ENCODE measurements at regions not wholly inside any gene's neighbourhood (a gene's known extent, or its start where the extent isn't known, plus 50 kb on each side); places are given as distances from the start of the nearest gene placed in this dataset.

DNA sequence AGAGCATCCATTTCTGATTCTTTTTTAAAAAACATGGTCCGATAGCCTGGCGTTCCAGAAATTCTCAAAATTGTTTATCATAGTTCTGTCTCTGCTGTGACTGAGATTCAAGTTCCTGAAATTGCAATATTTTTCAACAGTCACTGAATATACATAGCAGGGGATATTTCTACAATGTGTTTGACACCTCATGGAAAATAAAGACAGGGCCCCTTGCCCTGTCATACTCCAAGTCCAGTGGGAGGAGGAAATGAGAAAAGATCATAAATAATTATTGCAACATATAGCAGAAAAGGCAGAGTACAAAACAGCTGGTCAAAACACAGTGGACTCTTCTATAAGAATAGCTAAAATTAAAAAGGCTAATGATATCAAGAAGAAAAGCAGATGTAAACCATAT is 234.8 kb upstream of the SPTLC3 start:
- H3K27me3 ChIP-seq (ENCODE audit: insufficient read depth, poor library complexity, severe bottlenecking) = no peaks in the 10 kb centered on the region
- no peak overlapping the region for H3K27ac ChIP-seq (replicated peaks)
- DNase-seq (ENCODE audit: low read depth in 1 of 2, low spot score in 1 of 2) = no peak
- no peak for TF ChIP-seq GABPA (IDR thresholded peaks at IDR 0.05; ENCODE audit: low read depth)
- TF ChIP-seq, protein P1, sequence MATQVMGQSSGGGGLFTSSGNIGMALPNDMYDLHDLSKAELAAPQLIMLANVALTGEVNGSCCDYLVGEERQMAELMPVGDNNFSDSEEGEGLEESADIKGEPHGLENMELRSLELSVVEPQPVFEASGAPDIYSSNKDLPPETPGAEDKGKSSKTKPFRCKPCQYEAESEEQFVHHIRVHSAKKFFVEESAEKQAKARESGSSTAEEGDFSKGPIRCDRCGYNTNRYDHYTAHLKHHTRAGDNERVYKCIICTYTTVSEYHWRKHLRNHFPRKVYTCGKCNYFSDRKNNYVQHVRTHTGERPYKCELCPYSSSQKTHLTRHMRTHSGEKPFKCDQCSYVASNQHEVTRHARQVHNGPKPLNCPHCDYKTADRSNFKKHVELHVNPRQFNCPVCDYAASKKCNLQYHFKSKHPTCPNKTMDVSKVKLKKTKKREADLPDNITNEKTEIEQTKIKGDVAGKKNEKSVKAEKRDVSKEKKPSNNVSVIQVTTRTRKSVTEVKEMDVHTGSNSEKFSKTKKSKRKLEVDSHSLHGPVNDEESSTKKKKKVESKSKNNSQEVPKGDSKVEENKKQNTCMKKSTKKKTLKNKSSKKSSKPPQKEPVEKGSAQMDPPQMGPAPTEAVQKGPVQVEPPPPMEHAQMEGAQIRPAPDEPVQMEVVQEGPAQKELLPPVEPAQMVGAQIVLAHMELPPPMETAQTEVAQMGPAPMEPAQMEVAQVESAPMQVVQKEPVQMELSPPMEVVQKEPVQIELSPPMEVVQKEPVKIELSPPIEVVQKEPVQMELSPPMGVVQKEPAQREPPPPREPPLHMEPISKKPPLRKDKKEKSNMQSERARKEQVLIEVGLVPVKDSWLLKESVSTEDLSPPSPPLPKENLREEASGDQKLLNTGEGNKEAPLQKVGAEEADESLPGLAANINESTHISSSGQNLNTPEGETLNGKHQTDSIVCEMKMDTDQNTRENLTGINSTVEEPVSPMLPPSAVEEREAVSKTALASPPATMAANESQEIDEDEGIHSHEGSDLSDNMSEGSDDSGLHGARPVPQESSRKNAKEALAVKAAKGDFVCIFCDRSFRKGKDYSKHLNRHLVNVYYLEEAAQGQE (IDR thresholded peaks at IDR 0.05; ENCODE audit: insufficient replicate concordance, low read depth) = no peak
- TF ChIP-seq CTCF (IDR thresholded peaks at IDR 0.05; ENCODE audit: insufficient read depth, low read length) = no peak
- TF ChIP-seq SPI1 (IDR thresholded peaks at IDR 0.05; ENCODE audit: borderline replicate concordance, low read depth) = no peak
- H3K4me3 ChIP-seq (replicated peaks; ENCODE audit: insufficient read depth, low read length) = no peak overlapping the region

GRCh38 chr20:12775041-12775440 is 233.7 kb upstream of the SPTLC3 start:
- Histone ChIP-seq H3K27ac (replicated peaks) (no peak overlapping the region), H3K27me3 (ENCODE audit: insufficient read depth, poor library complexity, severe bottlenecking) (no peaks in the 10 kb centered on the region), H3K4me3 (replicated peaks; ENCODE audit: insufficient read depth, low read length) (no peak overlapping the region)
- TF ChIP-seq SPI1 (IDR thresholded peaks at IDR 0.05; ENCODE audit: borderline replicate concordance, low read depth) = no peak
- TF ChIP-seq, protein P1 (IDR thresholded peaks at IDR 0.05; ENCODE audit: insufficient replicate concordance, low read depth) = no peak
- TF ChIP-seq POLR2AphosphoS5 (IDR thresholded peaks at IDR 0.05; ENCODE audit: low read depth) = no peak
- TF ChIP-seq GABPA (IDR thresholded peaks at IDR 0.05; ENCODE audit: low read depth) = no peak
- no peak for TF ChIP-seq CTCF (IDR thresholded peaks at IDR 0.05; ENCODE audit: insufficient read depth, low read length)
- no peak for DNase-seq (ENCODE audit: low read depth in 1 of 2, low spot score in 1 of 2)

DNA sequence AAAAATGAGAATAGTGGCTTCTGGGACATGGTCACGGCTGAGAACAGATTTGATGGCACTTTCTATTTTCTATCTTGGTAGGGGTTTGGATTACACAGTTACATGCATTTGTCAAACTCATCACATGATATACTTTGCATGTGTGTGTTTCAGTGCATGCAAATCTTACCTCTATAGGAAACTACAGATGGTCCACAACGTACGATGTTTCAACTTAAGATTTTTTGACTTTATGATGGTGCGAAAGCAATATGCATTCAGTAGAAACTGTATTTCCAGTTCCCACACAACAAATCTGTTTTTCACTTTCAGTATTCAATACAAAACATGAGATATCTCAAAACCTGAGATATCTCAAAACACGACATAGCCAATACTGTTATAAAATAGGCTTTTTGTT is 231.8 kb upstream of the SPTLC3 start:
- H3K27me3 ChIP-seq (ENCODE audit: insufficient read depth, poor library complexity, severe bottlenecking) = no peaks in the 10 kb centered on the region
- DNase-seq (ENCODE audit: low read depth in 1 of 2, low spot score in 1 of 2) = no peak
- no peak overlapping the region for H3K27ac ChIP-seq (replicated peaks)
- H3K4me3 ChIP-seq (replicated peaks; ENCODE audit: insufficient read depth, low read length) = no peak overlapping the region
- no peak for TF ChIP-seq POLR2AphosphoS5 (IDR thresholded peaks at IDR 0.05; ENCODE audit: low read depth)
- TF ChIP-seq, protein P1 (IDR thresholded peaks at IDR 0.05; ENCODE audit: insufficient replicate concordance, low read depth) = no peak
- no peak for TF ChIP-seq GABPA (IDR thresholded peaks at IDR 0.05; ENCODE audit: low read depth)

GRCh38 chr20:12786276-12786675 is 222.5 kb upstream of the SPTLC3 start:
- no peak for TF ChIP-seq SPI1 (IDR thresholded peaks at IDR 0.05; ENCODE audit: borderline replicate concordance, low read depth)
- no peak for TF ChIP-seq GABPA (IDR thresholded peaks at IDR 0.05; ENCODE audit: low read depth)
- no peak for TF ChIP-seq CTCF (IDR thresholded peaks at IDR 0.05; ENCODE audit: insufficient read depth, low read length)
- no peak for TF ChIP-seq POLR2AphosphoS5 (IDR thresholded peaks at IDR 0.05; ENCODE audit: low read depth)
- TF ChIP-seq, protein P1 (IDR thresholded peaks at IDR 0.05; ENCODE audit: insufficient replicate concordance, low read depth) = no peak
- DNase-seq (ENCODE audit: low read depth in 1 of 2, low spot score in 1 of 2) = no peak
- Histone ChIP-seq H3K4me3 (replicated peaks; ENCODE audit: insufficient read depth, low read length) (no peak overlapping the region), H3K27me3 (ENCODE audit: insufficient read depth, poor library complexity, severe bottlenecking) (no peaks in the 10 kb centered on the region), H3K27ac (replicated peaks) (no peak overlapping the region)

All from HL-60 (cell line).